Activated CD4-positive, alpha-beta T cell treated with anti-CD3 and anti-CD28 coated beads for 4 hours (primary cell): ENCODE measurements at regions not wholly inside any gene's neighbourhood (a gene's known extent, or its start where the extent isn't known, plus 50 kb on each side); places are given as distances from the start of the nearest gene placed in this dataset.

Experiments
- DNase-seq, 2 donors: peaks; one replicate each; pipeline ENCODE4 v3.0.0-alpha.2; 2020

DNA sequence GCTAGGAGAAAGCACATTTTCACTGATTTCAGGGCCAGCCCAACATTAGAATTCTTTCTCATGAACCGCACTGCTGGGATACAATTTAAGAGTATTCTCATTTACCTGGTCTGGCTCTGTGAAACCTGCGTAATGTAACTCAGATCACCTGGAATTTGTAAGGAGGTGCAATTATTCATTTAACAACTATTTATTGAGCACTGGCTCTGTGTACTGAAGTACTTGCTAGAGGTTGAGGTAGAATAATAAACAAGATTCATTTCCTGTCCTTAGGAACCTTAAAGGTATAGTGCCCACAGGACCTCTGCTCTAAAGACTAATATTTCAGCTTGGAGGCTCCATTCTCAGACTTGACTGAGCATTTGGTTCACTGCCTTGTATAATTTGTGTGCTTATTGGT, 242.2 kb upstream of the ZPLD1 start:
- DNase-seq, result no peak

DNA sequence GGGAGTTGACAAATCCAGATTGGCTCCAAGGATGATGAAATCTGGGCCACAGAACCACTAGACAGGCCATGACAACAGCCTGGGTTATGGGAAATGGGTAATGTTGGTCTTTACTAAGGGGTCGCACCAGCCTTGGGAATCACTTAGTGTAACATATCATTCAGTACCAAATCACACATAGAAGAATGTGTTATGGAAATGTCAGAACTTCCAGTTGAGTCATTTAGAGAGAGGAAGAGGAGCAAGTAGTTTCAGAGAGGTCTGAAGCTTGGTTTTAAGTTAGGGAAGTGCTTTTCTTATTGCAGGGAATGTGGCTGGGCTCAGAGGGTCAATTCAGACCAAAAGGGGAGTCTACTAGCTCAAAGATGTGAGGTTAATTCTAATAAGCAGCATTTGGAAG, 241.6 kb upstream of the ZPLD1 start:
- DNase-seq, result no peak

DNA sequence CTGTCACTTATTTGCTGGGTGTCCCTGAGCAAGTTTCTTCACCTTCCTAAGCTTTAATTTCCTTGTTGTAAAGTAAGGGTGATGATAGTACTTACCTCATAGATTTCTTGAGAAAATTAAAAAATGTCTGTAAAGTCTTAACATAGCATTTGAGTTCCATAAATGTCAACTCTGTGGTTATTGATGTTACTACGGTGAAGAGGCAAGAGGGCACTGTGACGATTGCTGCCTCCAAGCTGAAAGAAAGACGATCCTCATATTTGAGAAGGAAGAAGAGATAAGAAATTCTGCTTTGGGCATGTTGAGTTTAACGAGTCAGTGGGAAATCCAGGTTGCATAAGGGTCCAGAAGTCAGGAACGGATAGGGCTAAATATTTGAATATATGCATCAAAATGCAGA, 240.8 kb upstream of the ZPLD1 start:
- DNase-seq, result no peak

DNA sequence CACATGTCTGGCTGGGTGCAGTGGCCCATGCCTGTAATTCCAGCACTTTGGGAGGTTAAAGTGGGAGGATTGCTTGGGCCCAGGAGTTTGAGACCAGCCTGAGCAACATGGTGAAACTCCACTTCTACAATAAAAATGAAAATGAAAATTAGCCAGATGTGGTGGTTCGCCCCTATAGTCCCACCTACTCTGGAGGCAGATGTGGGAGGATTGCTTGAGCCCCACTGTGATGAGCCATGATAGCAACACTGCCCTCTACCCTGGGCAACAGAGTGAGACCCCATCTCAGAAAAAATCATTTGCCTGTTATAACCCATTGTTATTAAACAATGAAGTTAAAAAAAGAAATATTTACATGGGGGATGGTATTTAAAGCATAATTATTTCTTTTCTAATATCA, 240.1 kb upstream of the ZPLD1 start:
- DNase-seq, result no peak

DNA sequence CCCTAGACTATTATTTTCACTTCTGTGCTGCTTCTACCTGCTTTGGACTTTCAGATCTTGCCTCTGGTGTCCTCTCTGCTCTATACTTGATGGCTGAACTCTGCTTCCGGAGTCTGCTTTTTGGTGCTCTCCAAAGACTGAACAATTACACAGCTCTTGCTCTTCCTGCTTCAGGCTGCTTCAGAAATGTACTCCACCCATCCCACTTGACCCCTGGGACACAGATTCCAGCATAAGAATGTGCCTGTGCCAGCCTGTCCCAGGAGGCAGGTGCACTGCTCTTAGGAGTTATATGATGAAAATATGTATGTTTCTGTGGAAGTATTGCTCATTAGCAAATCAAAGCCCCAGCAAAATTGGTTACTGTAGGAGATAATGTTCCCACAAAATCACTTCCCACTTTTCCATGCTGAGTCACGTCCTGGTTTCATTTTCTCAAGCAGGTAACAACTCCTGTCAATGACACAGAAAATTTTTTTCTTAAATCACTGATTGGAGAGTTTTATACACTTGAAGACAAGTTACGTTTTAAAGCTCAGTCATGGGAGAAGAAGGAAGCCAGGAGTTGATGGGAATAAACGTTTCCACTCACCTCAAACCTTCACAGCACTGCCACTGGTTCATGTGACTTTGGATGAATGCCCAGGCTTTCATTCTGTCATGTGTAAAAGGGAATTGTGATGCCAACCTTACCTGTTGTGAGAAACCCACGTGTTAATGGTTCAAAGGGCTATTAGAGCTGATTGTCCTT, 239.4 kb upstream of the ZPLD1 start:
- DNase-seq, result no peak

DNA sequence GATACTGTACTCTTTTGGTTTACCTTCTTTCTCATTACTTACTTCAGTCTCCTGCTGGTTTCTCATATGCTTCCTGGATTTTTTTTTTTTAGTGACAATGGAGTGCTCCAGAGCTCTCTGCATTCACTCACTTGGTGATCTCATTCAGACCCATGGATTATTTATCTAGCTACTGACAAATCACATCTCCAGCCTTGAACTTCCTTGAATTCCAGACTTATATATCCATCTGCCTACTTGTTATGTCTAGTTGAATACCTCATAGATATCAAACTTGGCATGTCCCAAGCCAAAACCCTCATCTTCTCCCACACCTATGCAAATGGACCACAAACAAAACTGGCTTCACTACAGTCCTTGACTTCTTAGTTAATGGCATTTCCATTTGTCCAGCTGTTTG, 234.7 kb upstream of the ZPLD1 start:
- DNase-seq, result no peak

DNA sequence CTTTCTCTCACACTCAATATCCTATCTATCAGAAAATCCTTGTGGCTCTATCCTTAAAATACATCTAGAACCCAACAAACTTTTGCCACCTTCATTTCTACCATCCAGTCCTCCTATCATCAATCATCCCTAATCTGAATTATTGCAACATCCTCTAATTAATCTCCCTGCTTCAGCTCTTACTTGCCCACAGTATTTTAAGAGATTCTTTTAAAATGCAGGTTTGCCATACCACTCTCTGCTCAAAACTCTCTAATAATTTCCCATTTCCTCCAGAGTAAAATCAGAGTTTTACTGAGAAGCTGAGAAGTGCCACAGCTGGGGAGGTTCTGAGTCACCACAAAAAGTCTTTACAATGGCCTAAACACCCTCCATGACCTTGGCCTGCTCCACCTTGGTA, 234.3 kb upstream of the ZPLD1 start:
- no peak for DNase-seq

DNA sequence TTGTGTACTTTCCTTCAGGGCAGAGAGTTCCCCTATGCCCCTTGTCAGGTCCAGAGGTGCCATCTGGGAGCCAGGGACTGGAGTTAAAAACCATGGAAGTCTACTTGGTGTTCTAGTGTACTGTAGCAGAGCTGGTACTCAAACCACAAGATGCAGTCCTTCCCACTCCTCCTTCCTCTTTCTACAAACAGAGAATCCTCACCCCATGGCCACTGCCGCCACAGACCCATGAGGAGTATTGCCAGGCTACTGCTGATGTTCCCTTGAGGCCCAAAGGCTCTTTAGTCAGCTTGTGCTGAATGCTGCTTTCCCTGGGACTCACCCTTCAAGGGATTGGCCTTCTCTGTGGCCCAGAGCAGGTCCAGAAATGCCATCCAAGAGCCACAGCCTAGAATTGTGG, 229.2 kb upstream of the ZPLD1 start:
- DNase-seq, result no peak

DNA sequence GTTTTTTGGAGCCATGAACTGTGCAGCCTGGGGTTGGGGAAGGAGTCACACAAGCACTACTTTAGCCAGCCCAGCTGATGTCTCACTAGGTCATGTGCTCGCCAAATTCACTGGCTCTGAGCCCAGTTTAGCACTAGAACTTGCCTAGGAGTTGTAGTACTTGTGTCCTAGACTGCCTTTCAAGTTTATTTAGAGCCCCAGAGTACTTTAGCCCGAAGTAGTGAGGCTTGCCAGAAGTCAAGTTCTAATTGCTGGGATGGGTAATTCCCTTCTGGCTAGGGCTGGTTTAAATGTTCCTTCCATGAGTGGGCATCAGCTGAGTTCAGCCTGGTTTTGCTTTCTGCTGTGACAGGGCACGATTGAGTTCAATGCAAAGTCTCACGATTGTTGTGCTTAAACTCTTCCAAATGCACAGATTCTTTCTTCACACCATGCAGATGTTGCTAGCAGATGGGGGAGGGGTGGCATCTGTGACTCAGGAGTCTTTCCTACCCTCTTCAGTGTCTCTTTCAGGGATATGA, 228.2 kb upstream of the ZPLD1 start:
- no peak for DNase-seq

DNA sequence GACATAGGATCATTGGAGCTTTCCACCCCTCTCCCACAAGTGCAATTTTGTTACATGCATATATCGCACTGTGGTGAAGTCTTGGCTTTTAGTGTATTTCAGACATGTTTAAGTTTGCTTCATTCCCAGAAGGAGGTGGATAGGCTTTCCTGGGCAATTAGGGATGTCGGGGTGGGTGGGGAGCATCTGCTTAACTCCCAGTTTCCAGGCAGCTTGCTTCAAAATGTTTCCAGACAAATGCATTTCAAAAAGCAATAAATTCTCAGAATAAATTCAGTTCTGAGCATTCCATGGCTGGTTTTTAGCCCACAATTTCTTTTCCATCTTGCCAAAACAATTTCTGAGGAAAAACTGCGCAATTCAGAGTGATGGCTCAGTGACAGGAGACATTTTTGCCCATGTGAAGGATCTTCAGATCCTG, 227.7 kb upstream of the ZPLD1 start:
- no peak for DNase-seq

DNA sequence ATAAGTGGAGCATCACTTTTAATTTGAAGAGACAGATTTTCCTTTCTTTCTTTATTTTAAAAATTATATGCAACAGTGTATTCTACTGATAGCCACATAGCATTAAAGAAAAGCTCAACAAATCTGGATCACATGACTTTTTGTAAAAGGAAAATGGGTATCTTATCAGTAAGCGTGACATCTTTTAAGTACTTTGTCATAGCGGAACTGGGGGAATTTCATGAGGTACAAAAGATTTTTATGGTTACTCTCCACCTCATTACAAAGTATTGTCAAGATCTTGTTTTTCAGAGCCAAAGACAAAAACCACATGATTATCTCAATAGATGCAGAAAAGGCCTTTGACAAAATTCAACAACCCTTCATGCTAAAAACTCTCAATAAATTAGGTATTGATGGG, 219.6 kb upstream of the ZPLD1 start:
- no peak for DNase-seq

DNA sequence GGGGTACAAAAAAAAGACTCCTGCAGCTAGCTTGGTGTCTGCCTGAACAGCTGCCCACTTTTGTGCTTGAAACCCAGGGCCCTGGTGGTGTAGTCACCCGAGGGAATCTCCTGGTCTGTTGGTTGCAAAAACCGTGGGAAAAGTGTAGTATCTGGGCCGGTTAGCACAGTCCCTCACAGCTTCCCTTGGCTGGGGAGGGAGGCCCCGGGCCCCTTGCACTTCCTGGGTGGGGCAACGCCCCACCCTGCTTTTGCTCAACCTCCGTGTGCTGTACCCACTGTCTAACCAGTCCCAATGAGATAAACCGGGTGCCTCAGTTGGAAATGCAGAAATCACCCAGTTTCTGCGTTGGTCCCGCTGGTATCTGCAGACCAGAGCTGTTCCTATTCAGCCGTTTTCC, 211.7 kb upstream of the ZPLD1 start:
- no peak for DNase-seq

DNA sequence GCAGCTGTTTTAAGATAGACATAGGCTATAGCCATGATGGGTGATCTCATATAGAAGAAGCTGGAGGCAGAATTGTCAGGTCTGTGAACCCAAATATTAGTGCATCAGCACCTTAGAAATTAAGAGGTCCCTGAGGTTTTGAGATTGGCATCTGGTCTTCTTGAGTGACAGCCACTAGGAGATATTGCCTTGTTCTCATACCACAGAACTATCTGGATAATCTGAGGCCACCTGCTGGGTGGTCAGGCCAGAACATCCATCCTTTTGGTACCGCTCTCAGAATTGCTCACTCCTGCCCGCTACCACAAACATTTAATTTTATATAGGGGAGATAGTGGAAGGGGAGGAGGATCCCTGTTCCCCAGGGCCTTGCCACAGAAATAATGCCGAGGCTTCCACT, 210.6 kb upstream of the ZPLD1 start:
- DNase-seq, result no peak

DNA sequence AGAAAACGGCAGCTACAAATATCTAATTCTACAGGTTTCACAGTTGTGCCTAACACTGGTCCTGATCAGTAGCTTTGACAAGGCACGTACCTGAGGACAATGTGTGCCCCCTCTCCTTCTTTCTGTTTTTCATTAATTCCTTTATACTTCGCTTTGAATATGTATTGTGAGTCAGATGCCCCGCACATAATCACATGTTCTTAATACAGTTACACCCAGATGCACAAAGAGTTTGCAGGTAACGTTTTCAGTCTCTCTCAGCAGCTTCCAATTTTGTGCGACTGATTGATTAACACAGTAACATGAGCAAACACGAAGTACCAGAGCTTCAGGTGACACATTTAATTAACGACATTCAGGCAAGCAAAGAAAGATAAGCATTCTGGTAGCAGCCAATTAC, 209.8 kb upstream of the ZPLD1 start:
- DNase-seq, result no peak

DNA sequence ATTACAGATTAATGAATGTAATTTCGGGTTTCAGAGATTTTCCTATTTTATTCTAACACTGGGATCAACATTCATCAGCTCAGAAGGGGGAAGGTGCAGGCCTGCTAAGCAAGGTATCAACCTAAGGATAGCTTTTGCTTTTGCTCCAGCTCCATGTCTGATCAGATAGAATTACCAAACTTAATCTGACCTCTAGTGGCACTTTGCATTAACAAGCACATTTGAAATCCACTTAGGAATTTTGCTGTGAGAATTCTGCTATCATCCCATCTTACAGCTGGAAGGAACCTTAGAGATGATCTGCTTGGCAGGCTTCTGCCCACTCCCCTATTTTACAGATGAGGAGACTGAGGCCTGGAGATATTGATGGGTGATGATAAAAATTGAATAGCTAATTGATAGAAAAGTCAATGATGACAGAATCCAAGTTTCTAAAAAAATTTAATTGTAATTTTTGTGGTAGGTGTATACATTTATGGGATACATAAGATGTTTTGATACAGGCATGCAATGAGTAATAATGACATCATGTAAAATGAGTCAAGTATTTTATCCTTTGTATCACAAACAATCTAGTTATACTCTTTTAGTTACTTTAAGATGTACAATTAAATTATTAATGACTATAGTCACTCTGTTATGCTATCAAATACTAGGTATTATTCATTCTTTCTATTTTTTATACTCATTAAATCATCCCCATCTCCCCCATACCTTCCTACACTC, 209.2 kb upstream of the ZPLD1 start:
- DNase-seq, result no peak

DNA sequence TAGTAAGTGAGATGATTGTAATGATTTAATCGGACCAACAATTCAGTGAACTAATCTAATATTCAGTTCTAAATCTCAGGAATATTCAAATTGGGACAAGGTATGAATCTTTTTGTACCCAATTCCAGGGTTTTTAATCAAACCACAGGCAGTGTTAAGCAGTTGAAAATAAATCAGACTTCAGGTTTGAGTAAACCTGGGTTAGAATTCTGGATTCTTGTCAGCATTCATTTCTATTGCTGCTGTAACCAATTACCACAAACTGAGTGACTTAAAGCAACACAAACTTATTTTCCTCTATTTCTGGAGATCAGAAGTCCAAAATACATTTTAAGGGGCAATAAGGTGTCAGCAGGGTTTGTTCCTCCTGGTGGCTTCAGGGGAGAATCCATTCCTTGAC, 208.4 kb upstream of the ZPLD1 start:
- DNase-seq, result no peak

DNA sequence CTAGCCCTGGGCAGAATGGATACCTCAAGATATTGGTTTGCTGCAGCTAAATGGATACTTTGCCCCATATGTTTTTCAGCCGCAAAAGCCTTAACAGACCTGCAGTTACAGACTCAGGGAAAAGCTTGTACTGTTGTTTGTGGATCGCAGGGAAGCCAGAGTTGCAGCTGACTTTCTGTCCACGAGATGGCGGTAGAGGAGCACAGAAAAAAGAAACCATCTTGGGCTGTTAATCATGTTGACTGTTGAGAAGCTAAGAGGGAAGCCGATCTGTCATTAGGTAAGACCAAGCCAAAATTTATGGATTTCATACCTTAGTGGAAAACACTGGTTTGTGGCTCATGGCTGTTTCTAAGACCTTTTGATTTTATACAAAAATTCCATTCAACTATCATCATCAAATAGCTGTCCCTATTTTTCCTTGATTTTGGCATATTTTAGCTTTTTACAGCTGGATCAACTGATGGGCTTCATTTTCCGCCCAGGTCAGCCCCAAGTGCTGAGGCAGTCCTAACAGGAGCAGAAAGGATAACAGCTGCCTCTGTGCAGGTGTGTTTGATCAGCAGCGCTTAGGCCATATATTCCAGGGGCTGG, 205.7 kb upstream of the ZPLD1 start:
- peak; percentile 57 to 76 for DNase-seq

DNA sequence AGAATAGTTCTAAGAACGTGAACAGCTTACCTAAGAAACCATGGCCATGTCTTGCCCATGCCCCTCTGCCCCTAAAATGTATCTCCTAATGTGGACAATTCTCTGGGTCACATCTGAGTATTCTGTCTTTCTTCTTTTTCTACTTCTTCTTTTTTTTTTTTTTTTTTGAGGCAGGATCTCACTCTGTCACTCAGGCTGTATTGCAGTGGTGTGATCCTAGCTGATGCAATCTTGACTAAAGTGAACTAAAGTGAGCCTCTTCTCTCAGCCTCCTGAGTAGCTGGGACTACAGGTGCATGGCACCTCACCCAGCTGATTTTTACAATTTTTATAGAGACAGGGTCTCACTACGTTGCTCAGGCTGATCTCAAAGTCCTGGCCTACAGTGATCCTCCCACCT, 204.8 kb upstream of the ZPLD1 start:
- DNase-seq, result no peak

DNA sequence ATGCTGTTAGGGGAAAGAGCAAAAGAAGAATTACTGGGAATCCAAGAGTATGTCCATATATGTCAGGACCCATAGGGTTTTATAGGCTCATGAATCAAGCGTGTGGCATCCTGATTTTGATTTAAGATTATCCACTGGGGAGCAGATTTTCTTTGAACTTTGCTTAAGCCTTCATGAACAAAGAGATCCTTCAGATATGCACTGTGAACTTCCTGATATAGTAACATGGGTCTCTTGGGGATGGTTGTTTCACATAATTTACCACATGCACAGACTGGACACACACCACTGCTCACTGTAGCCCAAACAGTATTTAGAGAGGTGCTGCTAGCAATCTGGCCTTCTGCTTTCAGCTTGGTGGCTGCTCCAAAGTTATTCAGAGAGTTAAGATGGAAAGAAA, 200.9 kb upstream of the ZPLD1 start:
- no peak for DNase-seq

DNA sequence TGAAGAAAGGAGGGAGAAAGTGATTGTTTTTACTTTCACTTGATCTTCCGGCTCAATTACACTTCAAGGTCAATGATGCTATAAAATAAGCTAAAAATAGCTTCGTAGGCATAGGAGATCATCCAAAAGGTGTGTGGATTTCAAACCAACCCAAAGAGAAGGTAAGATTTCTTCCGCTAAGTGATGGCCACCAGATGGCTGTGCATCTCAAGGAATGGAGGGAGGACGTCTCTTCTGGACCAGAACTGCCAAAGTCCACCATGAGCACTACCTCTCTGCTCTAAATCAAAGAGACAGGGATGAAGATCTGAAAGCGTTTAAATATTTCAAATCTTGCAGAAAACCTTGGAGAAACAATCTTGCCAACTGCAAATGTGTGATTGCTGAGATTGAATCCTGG, 199.1 kb upstream of the ZPLD1 start:
- DNase-seq, result peak in 1 of 2 donors; percentile 29

DNA sequence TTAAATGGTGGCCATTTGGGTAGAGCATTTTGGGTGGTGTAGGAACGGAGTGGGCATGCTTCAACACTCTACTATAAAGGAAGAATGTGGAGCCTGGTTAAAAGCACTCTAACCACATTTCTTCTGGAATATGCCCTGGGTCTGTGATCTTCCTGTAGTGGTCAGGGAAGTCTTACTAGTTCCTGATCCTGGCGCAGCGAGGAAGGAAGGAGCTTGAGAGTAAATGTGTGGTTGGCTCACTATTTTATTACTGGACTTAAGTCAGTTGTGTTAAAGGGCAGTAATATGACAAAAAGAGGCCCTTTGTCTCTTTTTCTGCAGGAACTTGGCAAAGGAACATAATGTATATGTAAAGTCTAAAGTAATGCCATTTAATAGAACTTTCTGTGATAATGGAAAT, 197.6 kb upstream of the ZPLD1 start:
- no peak for DNase-seq

DNA sequence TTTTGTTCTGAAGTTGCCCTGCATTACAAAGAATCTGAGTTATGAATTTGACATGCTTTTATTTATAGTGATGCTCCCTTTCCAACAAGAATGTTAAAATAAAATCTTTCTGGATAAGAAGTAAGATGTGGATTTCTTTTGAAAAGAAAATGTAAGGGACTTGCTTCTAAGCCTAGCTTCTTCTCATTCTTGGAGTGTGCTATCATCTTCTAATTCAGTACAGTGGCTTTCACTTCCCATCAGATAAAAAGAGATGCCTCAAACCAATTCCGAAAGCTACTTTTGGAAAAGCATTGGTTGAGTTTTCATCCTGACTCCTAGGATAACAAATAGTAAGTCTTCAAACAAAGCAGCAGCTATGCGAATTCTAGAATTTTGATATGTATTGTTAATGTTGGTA, 197.0 kb upstream of the ZPLD1 start:
- DNase-seq, result no peak

DNA sequence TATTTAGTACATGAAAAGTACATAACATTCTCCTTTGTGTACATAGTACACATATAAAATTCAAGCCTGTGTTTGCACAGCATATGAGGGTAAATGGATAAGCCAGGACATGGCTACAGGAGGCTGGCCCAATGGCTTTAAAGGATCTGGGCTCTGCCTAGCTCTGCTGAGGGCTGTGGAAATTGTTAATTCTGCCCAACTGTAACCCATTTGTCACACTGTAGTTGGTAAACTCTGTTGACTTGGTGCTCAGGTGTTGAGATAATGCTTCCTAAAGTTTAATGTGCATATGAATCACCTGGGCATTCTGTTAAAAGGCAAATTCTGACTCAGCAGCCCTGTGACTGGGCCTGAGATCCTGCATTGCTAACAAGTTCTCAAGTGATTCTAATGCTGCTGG, 196.5 kb upstream of the ZPLD1 start:
- DNase-seq, result no peak

DNA sequence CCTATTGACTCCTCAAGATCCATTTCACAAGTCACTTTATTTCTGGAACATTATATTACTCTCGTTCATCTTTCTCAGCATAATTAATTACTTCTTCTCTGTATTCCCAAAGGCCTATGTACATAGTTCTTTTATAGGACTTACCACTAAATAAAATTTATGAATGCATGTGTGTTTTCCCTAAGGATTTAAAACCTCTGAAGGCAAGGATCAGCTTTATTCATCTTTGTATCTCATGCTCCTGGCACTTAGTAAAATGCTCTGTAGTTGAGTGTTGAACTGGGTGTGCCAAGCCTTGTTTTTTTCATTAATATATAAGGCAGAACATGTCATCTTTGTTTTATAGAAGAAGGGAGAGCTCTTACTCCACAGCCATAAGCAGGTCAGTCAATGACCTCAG, 194.1 kb upstream of the ZPLD1 start:
- DNase-seq, result no peak
